Right atrium auricular region (tissue), 2 donors: ENCODE measurements at regions not wholly inside any gene's neighbourhood (a gene's known extent, or its start where the extent isn't known, plus 50 kb on each side); places are given as distances from the start of the nearest gene placed in this dataset.

Experiments
- DNase-seq: peaks from one replicate; pipeline ENCODE4 v3.0.0-alpha.2; 2019; ENCODE audit warnings: low spot score
- H3K27ac ChIP-seq, 2 donors: fragments of 200-600 bp; sonication (generic); 1 replicate in 1 of 2; 2 replicates in 1 of 2; pipeline ENCODE4 v1.5.1; 2016 to 2019
- H3K27me3 ChIP-seq, 2 donors: fragments of 200-600 bp; sonication (generic); one replicate each; pipeline versions ENCODE4 v1.5.1 to v1.6.0; 2017 to 2019
- H3K36me3 ChIP-seq: fragments of 200-600 bp; sonication (generic); one replicate; pipeline ENCODE4 v1.5.1; 2016
- H3K4me1 ChIP-seq, 2 donors: fragments of 200-600 bp; sonication (generic); one replicate each; pipeline versions ENCODE4 v1.5.1 to v1.6.0; 2017 to 2019
- H3K4me3 ChIP-seq, 2 donors: fragments of 200-600 bp; sonication (generic); 1 replicate in 1 of 2; 2 replicates in 1 of 2; pipeline ENCODE4 v1.5.1; 2017 to 2019; ENCODE audit warnings: mild to moderate bottlenecking in 1 of 2, moderate library complexity in 1 of 2
- H3K9me3 ChIP-seq, 2 donors: fragments of 200-600 bp; sonication (generic); one replicate each; pipeline ENCODE4 v1.5.1; 2019
- TF ChIP-seq, protein P1 (sequence below), 2 donors: fragments of 200-600 bp; sonication (generic); IDR thresholded peaks; one replicate each; pipeline ENCODE4 v1.5.1; 2019; ENCODE audit warnings: antibody characterized with exemption in 2 of 2

DNA sequence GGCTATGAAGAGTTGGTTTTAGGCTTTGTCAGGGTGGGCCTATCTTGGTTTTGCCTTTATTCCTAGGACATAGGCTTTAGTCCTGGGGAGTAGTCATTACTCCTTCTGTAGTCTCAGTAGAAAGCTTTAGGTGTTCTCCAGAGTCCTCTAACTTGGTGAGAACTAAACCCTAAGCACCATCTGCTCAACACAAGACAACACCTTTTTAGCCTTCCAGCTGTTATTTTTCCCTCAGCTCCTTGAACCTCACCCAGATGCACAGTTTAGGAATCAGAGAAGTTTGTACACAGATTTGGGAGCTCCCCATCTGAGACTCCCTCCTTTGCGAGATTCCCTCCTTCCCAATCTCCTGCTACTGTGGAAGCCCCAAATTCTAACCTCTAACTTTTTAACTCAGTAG, 141.3 kb downstream of the QRSL1 start:
- Histone ChIP-seq H3K4me3 (no peak overlapping the region), H3K36me3 (no peaks in the 10 kb centered on the region), H3K9me3 (peaks cover 0 to 18% of the 10 kb centered on the region in 2 donors), H3K4me1 (no peaks in the 10 kb centered on the region), H3K27me3 (no peaks in the 10 kb centered on the region), H3K27ac (no peak overlapping the region)
- TF ChIP-seq, protein P1, sequence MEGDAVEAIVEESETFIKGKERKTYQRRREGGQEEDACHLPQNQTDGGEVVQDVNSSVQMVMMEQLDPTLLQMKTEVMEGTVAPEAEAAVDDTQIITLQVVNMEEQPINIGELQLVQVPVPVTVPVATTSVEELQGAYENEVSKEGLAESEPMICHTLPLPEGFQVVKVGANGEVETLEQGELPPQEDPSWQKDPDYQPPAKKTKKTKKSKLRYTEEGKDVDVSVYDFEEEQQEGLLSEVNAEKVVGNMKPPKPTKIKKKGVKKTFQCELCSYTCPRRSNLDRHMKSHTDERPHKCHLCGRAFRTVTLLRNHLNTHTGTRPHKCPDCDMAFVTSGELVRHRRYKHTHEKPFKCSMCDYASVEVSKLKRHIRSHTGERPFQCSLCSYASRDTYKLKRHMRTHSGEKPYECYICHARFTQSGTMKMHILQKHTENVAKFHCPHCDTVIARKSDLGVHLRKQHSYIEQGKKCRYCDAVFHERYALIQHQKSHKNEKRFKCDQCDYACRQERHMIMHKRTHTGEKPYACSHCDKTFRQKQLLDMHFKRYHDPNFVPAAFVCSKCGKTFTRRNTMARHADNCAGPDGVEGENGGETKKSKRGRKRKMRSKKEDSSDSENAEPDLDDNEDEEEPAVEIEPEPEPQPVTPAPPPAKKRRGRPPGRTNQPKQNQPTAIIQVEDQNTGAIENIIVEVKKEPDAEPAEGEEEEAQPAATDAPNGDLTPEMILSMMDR (IDR thresholded peaks at IDR 0.05): no peak
- DNase-seq: no peak

GRCh38 chr6:106770081-106770480, 140.7 kb downstream of the QRSL1 start:
- DNase-seq: no peak
- H3K27ac ChIP-seq: no peak overlapping the region
- no peaks in the 10 kb centered on the region for H3K27me3 ChIP-seq
- peaks cover 0 to 18% of the 10 kb centered on the region in 2 donors for H3K9me3 ChIP-seq
- no peaks in the 10 kb centered on the region for H3K36me3 ChIP-seq
- TF ChIP-seq, protein P1 (IDR thresholded peaks at IDR 0.05): no peak
- H3K4me1 ChIP-seq: no peaks in the 10 kb centered on the region
- no peak overlapping the region for H3K4me3 ChIP-seq

- Histone ChIP-seq H3K27me3 (no peaks in the 10 kb centered on the region), H3K9me3 (peaks cover 0 to 21% of the 10 kb centered on the region in 2 donors), H3K36me3 (no peaks in the 10 kb centered on the region), H3K27ac (no peak overlapping the region), H3K4me1 (no peaks in the 10 kb centered on the region), H3K4me3 (no peak overlapping the region)
- no peak for DNase-seq
- TF ChIP-seq, protein P1 (IDR thresholded peaks at IDR 0.05): no peak
Observed at GRCh38 chr6:106767271-106767670, 137.9 kb downstream of the QRSL1 start.

GRCh38 chr6:106766201-106766600, 136.8 kb downstream of the QRSL1 start:
- no peak for DNase-seq
- TF ChIP-seq, protein P1 (IDR thresholded peaks at IDR 0.05): no peak

GRCh38 chr6:106765496-106765895, 136.1 kb downstream of the QRSL1 start:
- no peak overlapping the region for H3K4me3 ChIP-seq
- H3K4me1 ChIP-seq: no peaks in the 10 kb centered on the region
- peaks cover 0 to 21% of the 10 kb centered on the region in 2 donors for H3K9me3 ChIP-seq
- no peak overlapping the region for H3K27ac ChIP-seq
- no peak for DNase-seq
- H3K36me3 ChIP-seq: no peaks in the 10 kb centered on the region
- TF ChIP-seq, protein P1 (IDR thresholded peaks at IDR 0.05): no peak
- H3K27me3 ChIP-seq: no peaks in the 10 kb centered on the region

More at GRCh38 chr6:106766201-106766600, 136.8 kb downstream of the QRSL1 start:
- Histone ChIP-seq H3K36me3 (no peaks in the 10 kb centered on the region), H3K9me3 (peaks cover 0 to 28% of the 10 kb centered on the region in 2 donors), H3K4me1 (no peaks in the 10 kb centered on the region), H3K27ac (no peak overlapping the region), H3K27me3 (no peaks in the 10 kb centered on the region), H3K4me3 (no peak overlapping the region)

GRCh38 chr6:106764353-106764980, 135.1 kb downstream of the QRSL1 start:
- H3K4me3 ChIP-seq: no peak overlapping the region
- no peak for DNase-seq
- TF ChIP-seq, protein P1 (IDR thresholded peaks at IDR 0.05): no peak
- H3K27ac ChIP-seq: no peak overlapping the region
- no peaks in the 10 kb centered on the region for H3K4me1 ChIP-seq
- H3K27me3 ChIP-seq: no peaks in the 10 kb centered on the region
- peaks cover 0 to 14% of the 10 kb centered on the region in 2 donors for H3K9me3 ChIP-seq
- H3K36me3 ChIP-seq: no peaks in the 10 kb centered on the region
